Tibial artery (tissue), 4 donors: ENCODE measurements at regions not wholly inside any gene's neighbourhood (a gene's known extent, or its start where the extent isn't known, plus 50 kb on each side); places are given as distances from the start of the nearest gene placed in this dataset.

Source experiments
- DNase-seq, 2 donors: peaks; one replicate each; pipeline ENCODE4 v3.0.0-alpha.2; 2019
- H3K27ac ChIP-seq, 2 donors: fragments of 200-600 bp; sonication (generic) in 1 of 2; 1 replicate in 1 of 2; 2 replicates in 1 of 2; pipeline ENCODE4 v1.5.1; 2018 to 2019; ENCODE audit warnings: mild to moderate bottlenecking in 1 of 2
- H3K27me3 ChIP-seq, 2 donors: fragments of 200-600 bp; sonication (generic) in 1 of 2; one replicate each; pipeline versions ENCODE4 v1.5.1 to v1.6.0; 2016 to 2019
- H3K36me3 ChIP-seq, 3 donors: fragments of 200-600 bp; sonication (generic) in 2 of 3; one replicate each; pipeline ENCODE4 v1.5.1; 2016 to 2019; ENCODE audit warnings: mild to moderate bottlenecking in 2 of 3
- H3K4me1 ChIP-seq, 4 donors: fragments of 200-600 bp; sonication (generic) in 2 of 4; 1 replicate in 3 of 4; 2 replicates in 1 of 4; pipeline ENCODE4 v1.5.1; 2016 to 2019
- H3K4me3 ChIP-seq, 2 donors: fragments of 200-600 bp; sonication (generic) in 1 of 2; 1 replicate in 1 of 2; 2 replicates in 1 of 2; pipeline ENCODE4 v1.5.1; 2018 to 2019; ENCODE audit warnings: mild to moderate bottlenecking in 2 of 2
- H3K9me3 ChIP-seq, 3 donors: fragments of 200-600 bp; sonication (generic) in 1 of 3; one replicate each; pipeline ENCODE4 v1.5.1; 2016 to 2019
- intact Hi-C: fragments of 100-400 bp; cut with DNase I; formaldehyde crosslinking; loops from one replicate; pipeline ENCODE4 v1.15.0; 2023; ENCODE audit warnings: low total_unique reads
- TF ChIP-seq, protein P1 (sequence below), 2 experiments: fragments of 200-600 bp in 1 of 2; fragments of 450-650 bp in 1 of 2; IDR thresholded peaks; one replicate each; pipeline ENCODE4 v1.5.1; 2017 to 2019; ENCODE audit warnings: antibody characterized with exemption in 2 of 2, mild to moderate bottlenecking in 1 of 2, moderate library complexity in 1 of 2

DNA sequence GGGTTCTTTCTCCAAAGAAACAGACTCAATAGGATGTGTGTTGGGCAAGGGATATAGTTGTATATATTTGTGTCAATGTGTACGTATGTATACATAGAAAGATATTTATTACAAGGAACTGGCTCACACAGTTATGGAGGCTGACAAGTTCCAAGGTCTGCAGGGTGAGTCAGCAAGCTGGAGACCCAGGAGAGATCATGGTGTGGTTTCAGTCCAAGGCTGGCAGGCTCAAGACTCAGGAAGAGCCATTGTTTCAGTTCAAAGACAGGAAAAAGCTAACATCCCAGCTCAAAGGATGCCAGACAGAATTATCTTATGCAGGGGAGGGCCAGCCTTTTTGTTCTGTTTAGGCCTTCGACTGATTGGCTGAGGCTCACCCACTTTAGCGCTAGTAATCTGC is 89.9 kb upstream of the RALGAPA2 start:
- H3K27ac ChIP-seq: no peak overlapping the region
- no peaks in the 10 kb centered on the region for H3K4me1 ChIP-seq
- TF ChIP-seq, protein P1, sequence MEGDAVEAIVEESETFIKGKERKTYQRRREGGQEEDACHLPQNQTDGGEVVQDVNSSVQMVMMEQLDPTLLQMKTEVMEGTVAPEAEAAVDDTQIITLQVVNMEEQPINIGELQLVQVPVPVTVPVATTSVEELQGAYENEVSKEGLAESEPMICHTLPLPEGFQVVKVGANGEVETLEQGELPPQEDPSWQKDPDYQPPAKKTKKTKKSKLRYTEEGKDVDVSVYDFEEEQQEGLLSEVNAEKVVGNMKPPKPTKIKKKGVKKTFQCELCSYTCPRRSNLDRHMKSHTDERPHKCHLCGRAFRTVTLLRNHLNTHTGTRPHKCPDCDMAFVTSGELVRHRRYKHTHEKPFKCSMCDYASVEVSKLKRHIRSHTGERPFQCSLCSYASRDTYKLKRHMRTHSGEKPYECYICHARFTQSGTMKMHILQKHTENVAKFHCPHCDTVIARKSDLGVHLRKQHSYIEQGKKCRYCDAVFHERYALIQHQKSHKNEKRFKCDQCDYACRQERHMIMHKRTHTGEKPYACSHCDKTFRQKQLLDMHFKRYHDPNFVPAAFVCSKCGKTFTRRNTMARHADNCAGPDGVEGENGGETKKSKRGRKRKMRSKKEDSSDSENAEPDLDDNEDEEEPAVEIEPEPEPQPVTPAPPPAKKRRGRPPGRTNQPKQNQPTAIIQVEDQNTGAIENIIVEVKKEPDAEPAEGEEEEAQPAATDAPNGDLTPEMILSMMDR (IDR thresholded peaks at IDR 0.05): no peak
- no peaks in the 10 kb centered on the region for H3K9me3 ChIP-seq
- H3K4me3 ChIP-seq: no peak overlapping the region
- DNase-seq: no peak
- H3K36me3 ChIP-seq: no peaks in the 10 kb centered on the region
- intact Hi-C loops: no loop called here
- H3K27me3 ChIP-seq: no peaks in the 10 kb centered on the region

DNA sequence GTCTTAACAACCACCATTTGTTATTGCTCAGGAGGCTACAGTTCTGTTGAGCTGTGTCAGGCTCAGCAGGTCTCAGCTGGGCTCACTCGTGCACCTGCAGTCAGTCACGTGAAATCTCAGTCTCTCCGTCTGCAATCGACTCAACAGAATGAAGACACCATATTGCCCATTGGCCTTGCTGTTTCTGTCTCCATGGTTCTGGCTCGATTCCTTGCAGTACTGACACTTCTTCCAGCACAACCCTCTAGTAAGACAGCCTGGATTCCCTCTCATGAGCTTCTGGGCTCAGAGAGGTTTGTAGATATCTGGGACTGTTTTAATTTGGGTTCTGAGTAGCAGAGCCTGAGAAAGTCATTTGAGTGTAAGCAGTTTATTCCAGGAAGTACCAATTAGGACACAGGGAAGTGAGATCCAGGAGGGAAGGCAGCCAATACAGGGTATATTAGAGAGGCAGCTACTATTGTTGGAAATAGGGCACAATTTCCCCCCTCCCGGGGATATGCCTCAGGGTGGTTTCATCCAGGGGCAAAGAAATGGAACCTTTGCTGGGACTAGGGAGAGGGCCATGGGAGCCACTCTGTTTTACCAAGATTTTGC is 87.4 kb upstream of the RALGAPA2 start:
- Histone ChIP-seq H3K4me3 (no peak overlapping the region), H3K36me3 (no peaks in the 10 kb centered on the region), H3K27me3 (no peaks in the 10 kb centered on the region), H3K9me3 (no peaks in the 10 kb centered on the region), H3K4me1 (no peaks in the 10 kb centered on the region), H3K27ac (no peak overlapping the region)
- no peak for DNase-seq
- intact Hi-C loops: no loop called here
- TF ChIP-seq, protein P1 (IDR thresholded peaks at IDR 0.05): no peak

DNA sequence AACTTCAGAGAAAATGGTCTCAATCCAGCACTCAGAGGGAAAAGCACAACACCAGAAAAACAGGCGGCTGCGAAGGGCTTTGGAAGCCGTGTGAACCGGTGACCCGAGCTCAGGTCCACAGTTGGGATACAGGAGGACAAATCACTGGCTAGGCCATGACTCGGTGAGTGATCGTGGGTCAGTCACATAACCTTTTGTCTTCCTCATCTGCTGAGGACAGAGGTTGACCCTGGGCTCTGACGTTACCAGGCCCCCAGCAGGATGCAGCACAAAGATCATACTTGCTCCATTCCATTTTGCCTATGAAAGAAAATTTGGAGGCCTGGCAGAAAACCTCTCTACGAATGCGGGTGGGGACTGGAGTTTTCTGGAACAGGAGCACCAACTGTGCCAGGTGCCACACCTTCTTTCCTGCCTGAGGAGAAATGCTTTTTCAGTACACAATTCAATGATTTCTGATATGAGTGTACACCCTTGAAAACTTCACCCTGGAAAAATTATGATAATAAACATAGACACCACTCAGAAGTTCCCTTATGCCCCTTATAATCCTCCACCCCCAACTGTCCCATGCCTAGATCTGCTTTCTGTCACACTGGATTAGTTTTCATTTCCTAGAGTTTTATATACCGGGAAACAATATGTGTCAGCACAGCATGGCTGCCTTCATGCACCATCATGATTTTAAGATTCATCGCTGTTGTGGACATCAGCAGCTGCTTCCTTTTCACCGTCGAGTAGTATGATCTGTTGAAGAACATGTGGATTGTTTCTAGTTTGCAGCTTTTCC is 85.3 kb upstream of the RALGAPA2 start:
- H3K4me1 ChIP-seq: no peaks in the 10 kb centered on the region
- H3K27me3 ChIP-seq: no peaks in the 10 kb centered on the region
- TF ChIP-seq, protein P1 (IDR thresholded peaks at IDR 0.05): no peak
- H3K4me3 ChIP-seq: no peak overlapping the region
- no peak for DNase-seq
- H3K36me3 ChIP-seq: no peaks in the 10 kb centered on the region
- no peak overlapping the region for H3K27ac ChIP-seq
- intact Hi-C loops: no loop called here
- H3K9me3 ChIP-seq: no peaks in the 10 kb centered on the region

DNA sequence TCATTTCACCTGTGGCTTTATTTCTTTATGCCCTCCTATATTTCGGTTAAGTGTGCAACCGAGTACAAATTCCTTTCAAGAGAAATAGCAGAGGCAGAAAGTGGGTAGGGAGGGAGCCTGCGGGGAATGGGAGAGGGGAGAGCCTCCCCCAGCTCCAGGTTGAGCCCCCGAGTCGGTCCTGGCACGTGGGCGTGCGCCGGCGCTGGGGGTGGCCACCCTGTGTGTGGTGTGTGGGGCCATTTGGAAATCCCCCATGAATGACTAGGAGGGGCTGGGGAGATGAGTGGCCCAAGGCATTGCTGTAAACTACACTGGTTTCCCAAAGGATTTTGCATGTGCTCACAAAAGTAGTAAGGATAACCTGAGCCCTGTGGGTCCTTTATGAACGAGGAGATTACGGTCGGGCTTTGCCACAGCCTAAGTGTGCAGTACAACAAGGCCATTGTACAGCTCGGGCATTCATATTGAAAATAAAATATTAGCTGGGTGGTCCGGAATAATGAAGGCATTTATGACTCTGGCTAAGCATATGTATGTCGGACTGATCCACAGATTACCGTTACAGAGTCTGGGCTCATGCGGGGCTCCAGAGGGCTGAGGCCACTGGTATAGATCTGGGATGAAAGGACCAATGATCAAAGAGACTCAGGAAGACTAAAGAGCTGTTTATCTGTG is 84.5 kb upstream of the RALGAPA2 start:
- TF ChIP-seq, protein P1 (IDR thresholded peaks at IDR 0.05): no peak
- intact Hi-C loops: no loop called here
- Histone ChIP-seq H3K27me3 (no peaks in the 10 kb centered on the region), H3K27ac (no peak overlapping the region), H3K4me3 (no peak overlapping the region), H3K4me1 (no peaks in the 10 kb centered on the region), H3K9me3 (no peaks in the 10 kb centered on the region), H3K36me3 (no peaks in the 10 kb centered on the region)
- DNase-seq: no peak

DNA sequence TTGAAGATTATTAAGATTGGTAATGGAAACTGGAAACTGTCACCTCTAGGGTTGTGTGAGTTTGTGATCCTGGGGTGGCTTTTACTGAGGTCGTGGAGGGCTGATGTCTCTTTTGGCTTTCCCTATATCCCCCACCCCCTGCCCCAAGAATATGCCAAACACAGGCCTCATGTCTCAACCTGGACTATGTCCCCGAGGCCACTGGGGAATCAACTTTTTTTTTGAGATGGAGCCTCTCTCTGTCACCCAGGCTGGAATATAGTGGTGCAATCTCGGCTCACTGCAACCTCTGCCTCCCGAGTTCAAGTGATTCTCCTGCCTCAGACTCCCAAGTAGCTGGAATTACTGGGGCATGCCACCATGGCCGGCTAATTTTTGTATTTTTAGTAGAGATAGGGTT is 83.3 kb upstream of the RALGAPA2 start:
- Histone ChIP-seq H3K27ac (no peak overlapping the region), H3K4me3 (no peak overlapping the region), H3K4me1 (no peaks in the 10 kb centered on the region), H3K27me3 (no peaks in the 10 kb centered on the region), H3K36me3 (no peaks in the 10 kb centered on the region), H3K9me3 (no peaks in the 10 kb centered on the region)
- DNase-seq: no peak
- intact Hi-C loops: no loop called here
- TF ChIP-seq, protein P1 (IDR thresholded peaks at IDR 0.05): no peak
